GM23338 (cell line): ENCODE measurements at regions not wholly inside any gene's neighbourhood (a gene's known extent, or its start where the extent isn't known, plus 50 kb on each side); places are given as distances from the start of the nearest gene placed in this dataset.

Source experiments
- ATAC-seq: fragments of 200-7000 bp; cut with Tn5 transposase; 3 replicates; pipeline ENCODE4 v1.9.1; 2020
- DNase-seq: peaks from one replicate; pipeline ENCODE4 v3.0.0-alpha.2; 2015; ENCODE audit warnings: low spot score
- H2AFZ ChIP-seq: fragments of 200-600 bp; sonication (generic); 2 replicates; pipeline ENCODE4 v1.8.0; 2016; ENCODE audit warnings: antibody characterized with exemption, mild to moderate bottlenecking, moderate library complexity
- H3F3A ChIP-seq: fragments of 200-600 bp; sonication (generic); replicated peaks from 2 replicates; pipeline ENCODE4 v1.8.0; 2017; ENCODE audit warnings: antibody characterized with exemption, mixed run types, low read depth
- H3K27ac ChIP-seq: fragments of 200-600 bp; sonication (generic); 2 replicates; pipeline ENCODE4 v1.6.1; 2016; ENCODE audit warnings: low read depth
- H3K27me3 ChIP-seq: fragments of 200-600 bp; sonication (generic); 2 replicates; pipeline ENCODE4 v1.8.0; 2016; ENCODE audit warnings: mild to moderate bottlenecking, mixed run types, moderate library complexity; ENCODE audit not compliant: insufficient read depth
- H3K36me3 ChIP-seq: fragments of 200-600 bp; sonication (generic); 2 replicates; pipeline ENCODE4 v1.8.0; 2016; ENCODE audit warnings: mild to moderate bottlenecking; ENCODE audit not compliant: insufficient read depth
- H3K4me1 ChIP-seq: fragments of 200-600 bp; sonication (generic); 2 replicates; pipeline ENCODE4 v1.8.0; 2016; ENCODE audit warnings: mild to moderate bottlenecking, moderate library complexity; ENCODE audit not compliant: insufficient read depth
- H3K4me2 ChIP-seq: fragments of 200-600 bp; sonication (generic); 2 replicates; pipeline ENCODE4 v1.7.1; 2017; ENCODE audit warnings: mixed run types
- H3K4me3 ChIP-seq: fragments of 200-600 bp; sonication (generic); 2 replicates; pipeline ENCODE4 v1.6.1; 2016; ENCODE audit warnings: mixed run types
- H3K79me2 ChIP-seq: fragments of 200-600 bp; sonication (generic); replicated peaks from 2 replicates; pipeline ENCODE4 v1.8.0; 2017; ENCODE audit warnings: mild to moderate bottlenecking; ENCODE audit not compliant: insufficient read depth
- H3K9me2 ChIP-seq: fragments of 200-600 bp; sonication (generic); 2 replicates; pipeline ENCODE4 v1.8.0; 2017; ENCODE audit not compliant: insufficient read depth
- H4K20me1 ChIP-seq: fragments of 200-600 bp; sonication (generic); replicated peaks from 2 replicates; pipeline ENCODE4 v1.8.0; 2017; ENCODE audit warnings: mild to moderate bottlenecking; ENCODE audit not compliant: insufficient read depth
- H3K27ac Mint-ChIP-seq: 2 replicates; pipeline ENCODE4 v1.8.0; 2020; ENCODE audit warnings: inconsistent platforms, mild to moderate bottlenecking, moderate library complexity, mixed read lengths
- H3K27me3 Mint-ChIP-seq: 3 replicates; pipeline ENCODE4 v1.8.0; 2022; ENCODE audit warnings: low read depth, mild to moderate bottlenecking, moderate library complexity, mixed read lengths, inconsistent platforms; ENCODE audit not compliant: insufficient read depth, poor library complexity
- H3K36me3 Mint-ChIP-seq: 3 replicates; pipeline ENCODE4 v1.8.0; 2021; ENCODE audit warnings: low read depth, mild to moderate bottlenecking, inconsistent platforms, moderate library complexity, mixed read lengths
- H3K4me1 Mint-ChIP-seq: 3 replicates; pipeline ENCODE4 v1.8.0; 2020; ENCODE audit warnings: mild to moderate bottlenecking, inconsistent platforms, mixed read lengths
- H3K4me3 Mint-ChIP-seq: 3 replicates; pipeline ENCODE4 v1.8.0; 2021; ENCODE audit warnings: moderate library complexity, mild to moderate bottlenecking, inconsistent platforms, mixed read lengths
- H3K9me3 Mint-ChIP-seq: 3 replicates; pipeline ENCODE4 v1.8.0; 2020; ENCODE audit warnings: moderate library complexity, mild to moderate bottlenecking, inconsistent platforms, mixed read lengths
- CREB1 ChIP-seq: fragments of 250-450 bp; sonication (Bioruptor Pico); IDR thresholded peaks from 2 replicates; pipeline ENCODE4 v1.5.0; 2020; ENCODE audit warnings: low read depth, mild to moderate bottlenecking, moderate library complexity
- CTCF ChIP-seq, 2 experiments: fragments of 200-600 bp in 1 of 2; sonication (generic) in 1 of 2; conservative IDR thresholded peaks; 2 replicates each; pipeline versions ENCODE4 v1.5.1 to v1.6.1; 2016 to 2017; ENCODE audit warnings: antibody characterized with exemption in 2 of 2, low read depth in 2 of 2, mild to moderate bottlenecking in 2 of 2, moderate library complexity in 1 of 2
- ETS1 ChIP-seq: IDR thresholded peaks from 2 replicates; pipeline ENCODE4 v1.6.1; 2016; ENCODE audit warnings: antibody characterized with exemption
- EZH2 ChIP-seq: fragments of 200-600 bp; sonication (generic); IDR thresholded peaks from one replicate; pipeline ENCODE4 v1.8.0; 2017; ENCODE audit warnings: antibody characterized with exemption, mild to moderate bottlenecking, low read depth; ENCODE audit not compliant: unreplicated experiment
- EZH2phosphoT487 ChIP-seq: fragments of 200-600 bp; sonication (generic); IDR thresholded peaks from one replicate; pipeline ENCODE4 v1.8.1; 2018; ENCODE audit warnings: antibody characterized with exemption; ENCODE audit not compliant: unreplicated experiment
- JUNB ChIP-seq: IDR thresholded peaks from one replicate; pipeline ENCODE4 v1.6.1; 2016; ENCODE audit warnings: antibody characterized with exemption; ENCODE audit not compliant: unreplicated experiment
- NANOG ChIP-seq: IDR thresholded peaks from 2 replicates; pipeline ENCODE4 v1.6.1; 2016; ENCODE audit warnings: antibody characterized with exemption, borderline replicate concordance
- POLR2AphosphoS5 ChIP-seq: IDR thresholded peaks from 2 replicates; pipeline ENCODE4 v1.6.1; 2016; ENCODE audit warnings: antibody characterized with exemption, low read depth
- REST ChIP-seq: IDR thresholded peaks from one replicate; pipeline ENCODE4 v1.6.1; 2018; ENCODE audit warnings: antibody characterized with exemption; ENCODE audit not compliant: unreplicated experiment
- STAT1 ChIP-seq: IDR thresholded peaks from one replicate; pipeline ENCODE4 v1.6.1; 2016; ENCODE audit warnings: antibody characterized with exemption; ENCODE audit not compliant: unreplicated experiment
- ZNF114 ChIP-seq: fragments of 250-450 bp; sonication (Bioruptor Pico); IDR thresholded peaks from 2 replicates; pipeline ENCODE4 v1.5.0; 2020; ENCODE audit warnings: mild to moderate bottlenecking, moderate library complexity
- ZNF331 ChIP-seq: fragments of 250-450 bp; sonication (Bioruptor Pico); IDR thresholded peaks from 2 replicates; pipeline ENCODE4 v1.5.0; 2020; ENCODE audit warnings: low read depth, mild to moderate bottlenecking, moderate library complexity
- ZNF462 ChIP-seq: fragments of 250-450 bp; sonication (Bioruptor Pico); IDR thresholded peaks from 2 replicates; pipeline ENCODE4 v1.5.0; 2020; ENCODE audit warnings: mild to moderate bottlenecking, moderate library complexity

- no peaks in the 10 kb centered on the region for H3K4me1 Mint-ChIP-seq
- Histone ChIP-seq H4K20me1 (no peaks in the 10 kb centered on the region), H3K9me2 (no peaks in the 10 kb centered on the region), H3K36me3 (no peaks in the 10 kb centered on the region), H3K4me1 (no peaks in the 10 kb centered on the region), H3F3A (no peaks in the 10 kb centered on the region), H3K4me2 (no peak overlapping the region), H3K27ac (no peak overlapping the region), H3K4me3 (no peak overlapping the region), H3K79me2 (no peaks in the 10 kb centered on the region), H2AFZ (no peak overlapping the region), H3K27me3 (no peaks in the 10 kb centered on the region)
- DNase-seq (no peak), ATAC-seq (no peak)
- H3K4me3 Mint-ChIP-seq: no peak overlapping the region
- H3K36me3 Mint-ChIP-seq: no peaks in the 10 kb centered on the region
- H3K9me3 Mint-ChIP-seq: 0 out of 3 replicates have a peak, but pooled peaks cover under 1% of the 10 kb centered on the region
- TF ChIP-seq ZNF114 (no peak), NANOG (no peak), POLR2AphosphoS5 (no peak), ETS1 (no peak), CTCF (conservative IDR thresholded peaks at IDR 0.05; ENCODE audit: low read depth in 2 of 2) (no peak; a peak in 1 of 4 replicates), EZH2 (no peak), REST (no peak), STAT1 (no peak), CREB1 (CRISPR knock-in tag) (no peak), ZNF462 (CRISPR knock-in tag) (no peak), EZH2phosphoT487 (no peak), ZNF331 (CRISPR knock-in tag) (no peak), JUNB (no peak)
- no peak overlapping the region for H3K27ac Mint-ChIP-seq
- no peaks in the 10 kb centered on the region for H3K27me3 Mint-ChIP-seq
Measured at GRCh38 chr6:141675957-141676356, 456.8 kb upstream of the GJE1 start.
